Effector memory CD8-positive, alpha-beta T cell (primary cell): ENCODE measurements at regions not wholly inside any gene's neighbourhood (a gene's known extent, or its start where the extent isn't known, plus 50 kb on each side); places are given as distances from the start of the nearest gene placed in this dataset.
A peak's percentile ranks its signal among the peaks of the same experiment; 100 is the strongest.

Experiments used
- ATAC-seq: fragments of 150-1000 bp; cut with Tn5 transposase; replicated peaks from 2 replicates; pipeline ENCODE4 v1.10.0; 2021; ENCODE audit warnings: mild to moderate bottlenecking, moderate library complexity
- DNase-seq, 3 experiments: peaks; one replicate each; pipeline ENCODE4 v3.0.0; 2021
- H3K27ac Mint-ChIP-seq, 2 donors: one replicate each; pipeline ENCODE4 v1.8.0; 2022; ENCODE audit warnings: mild to moderate bottlenecking in 2 of 2, mixed read lengths in 2 of 2, moderate library complexity in 2 of 2
- H3K27me3 Mint-ChIP-seq, 2 donors: one replicate each; pipeline ENCODE4 v1.8.0; 2022; ENCODE audit warnings: mixed read lengths in 2 of 2
- H3K36me3 Mint-ChIP-seq: one replicate; pipeline ENCODE4 v1.8.0; 2022; ENCODE audit warnings: mild to moderate bottlenecking, moderate library complexity, mixed read lengths; ENCODE audit not compliant: insufficient read depth
- H3K4me1 Mint-ChIP-seq, 2 donors: one replicate each; pipeline ENCODE4 v1.8.0; 2022; ENCODE audit warnings: low read depth in 2 of 2, mixed read lengths in 2 of 2
- H3K4me3 Mint-ChIP-seq, 2 donors: one replicate each; pipeline ENCODE4 v1.8.0; 2022; ENCODE audit warnings: mild to moderate bottlenecking in 2 of 2, mixed read lengths in 2 of 2, moderate library complexity in 2 of 2
- H3K9me3 Mint-ChIP-seq, 2 donors: one replicate each; pipeline ENCODE4 v1.8.0; 2022; ENCODE audit warnings: mixed read lengths in 2 of 2

GRCh38 chr6:53446151-53446550, 97.4 kb upstream of the ELOVL5 start:
- Mint-ChIP-seq H3K27ac (no peak overlapping the region), H3K27me3 (peaks cover 14 to 33% of the 10 kb centered on the region in 2 donors), H3K4me1 (no peaks in the 10 kb centered on the region), H3K4me3 (no peak overlapping the region), H3K9me3 (peaks cover 0 to 2% of the 10 kb centered on the region in 2 donors), H3K36me3 (no peaks in the 10 kb centered on the region)
- no peak for ATAC-seq
- DNase-seq: no peak

GRCh38 chr6:53441761-53442160, 93.0 kb upstream of the ELOVL5 start:
- Mint-ChIP-seq H3K36me3 (no peaks in the 10 kb centered on the region), H3K4me3 (no peak overlapping the region), H3K27me3 (peaks cover 8 to 25% of the 10 kb centered on the region in 2 donors), H3K27ac (no peak overlapping the region), H3K9me3 (no peaks in the 10 kb centered on the region), H3K4me1 (peaks cover 0 to 5% of the 10 kb centered on the region in 2 donors)
- ATAC-seq: no peak
- DNase-seq: no peak

GRCh38 chr6:53441035-53441493, 92.3 kb upstream of the ELOVL5 start:
- H3K27ac Mint-ChIP-seq: no peak overlapping the region
- H3K4me3 Mint-ChIP-seq: no peak overlapping the region
- ATAC-seq (no peak), DNase-seq (no peak)
- peaks cover 0 to 5% of the 10 kb centered on the region in 2 donors for H3K4me1 Mint-ChIP-seq
- H3K27me3 Mint-ChIP-seq: peaks cover 8 to 25% of the 10 kb centered on the region in 2 donors
- H3K9me3 Mint-ChIP-seq: no peaks in the 10 kb centered on the region
- H3K36me3 Mint-ChIP-seq: no peaks in the 10 kb centered on the region

GRCh38 chr6:53440336-53440945, 91.7 kb upstream of the ELOVL5 start:
- Mint-ChIP-seq H3K27me3 (peaks cover 8 to 25% of the 10 kb centered on the region in 2 donors), H3K4me1 (peaks cover 0 to 5% of the 10 kb centered on the region in 2 donors), H3K36me3 (no peaks in the 10 kb centered on the region), H3K9me3 (no peaks in the 10 kb centered on the region), H3K4me3 (no peak overlapping the region), H3K27ac (no peak overlapping the region)
- no peak for ATAC-seq
- DNase-seq: no peak

- no peak overlapping the region for H3K27ac Mint-ChIP-seq
- peaks cover 0 to 5% of the 10 kb centered on the region in 2 donors for H3K4me1 Mint-ChIP-seq
Measured at GRCh38 chr6:53439556-53439955, 90.8 kb upstream of the ELOVL5 start.

GRCh38 chr6:53437557-53438202, 88.9 kb upstream of the ELOVL5 start:
- H3K9me3 Mint-ChIP-seq: no peaks in the 10 kb centered on the region
- H3K36me3 Mint-ChIP-seq: no peaks in the 10 kb centered on the region
- ATAC-seq (peak; percentile 58), DNase-seq (peak; percentile 1 to 23 (median 4))
- H3K4me1 Mint-ChIP-seq: peaks cover 0 to 5% of the 10 kb centered on the region in 2 donors
- H3K27ac Mint-ChIP-seq: no peak overlapping the region
- peaks cover 2 to 9% of the 10 kb centered on the region in 2 donors for H3K27me3 Mint-ChIP-seq
- no peak overlapping the region for H3K4me3 Mint-ChIP-seq

More at GRCh38 chr6:53439556-53439955, 90.8 kb upstream of the ELOVL5 start:
- no peak for DNase-seq
- ATAC-seq: no peak
- no peaks in the 10 kb centered on the region for H3K36me3 Mint-ChIP-seq
- H3K9me3 Mint-ChIP-seq: no peaks in the 10 kb centered on the region
- no peak overlapping the region for H3K4me3 Mint-ChIP-seq
- peaks cover 8 to 17% of the 10 kb centered on the region in 2 donors for H3K27me3 Mint-ChIP-seq

GRCh38 chr6:53436526-53437303, 88.0 kb upstream of the ELOVL5 start:
- Mint-ChIP-seq H3K27ac (no peak overlapping the region), H3K9me3 (no peaks in the 10 kb centered on the region), H3K36me3 (no peaks in the 10 kb centered on the region), H3K4me3 (no peak overlapping the region), H3K27me3 (no peaks in the 10 kb centered on the region), H3K4me1 (peaks cover 0 to 5% of the 10 kb centered on the region in 2 donors)
- no peak for ATAC-seq
- DNase-seq: no peak

- Mint-ChIP-seq H3K9me3 (no peaks in the 10 kb centered on the region), H3K27ac (no peak overlapping the region), H3K4me3 (no peak overlapping the region), H3K4me1 (peaks cover 6 to 18% of the 10 kb centered on the region in 2 donors), H3K36me3 (no peaks in the 10 kb centered on the region), H3K27me3 (no peaks in the 10 kb centered on the region)
- DNase-seq (no peak), ATAC-seq (no peak)
Measured at GRCh38 chr6:53433951-53434285, 85.2 kb upstream of the ELOVL5 start.

- Mint-ChIP-seq H3K4me3 (no peak overlapping the region), H3K9me3 (no peaks in the 10 kb centered on the region), H3K36me3 (no peaks in the 10 kb centered on the region), H3K27me3 (no peaks in the 10 kb centered on the region), H3K4me1 (peaks cover 7 to 19% of the 10 kb centered on the region in 2 donors), H3K27ac (no peak overlapping the region)
- DNase-seq: no peak
- ATAC-seq: no peak
Measured at GRCh38 chr6:53433261-53433950, 84.7 kb upstream of the ELOVL5 start.

GRCh38 chr6:53432318-53433161, 83.8 kb upstream of the ELOVL5 start:
- H3K4me1 Mint-ChIP-seq: peaks cover 7 to 16% of the 10 kb centered on the region in 2 donors
- ATAC-seq (no peak), DNase-seq (no peak)

GRCh38 chr6:53431704-53432103, 83.0 kb upstream of the ELOVL5 start:
- no peak for ATAC-seq
- peaks cover 9 to 17% of the 10 kb centered on the region in 2 donors for H3K4me1 Mint-ChIP-seq
- H3K27me3 Mint-ChIP-seq: no peaks in the 10 kb centered on the region
- H3K4me3 Mint-ChIP-seq: no peak overlapping the region
- peak overlapping the region in 1 of 2 donors; percentile 30 for H3K27ac Mint-ChIP-seq
- no peak for DNase-seq
- no peaks in the 10 kb centered on the region for H3K36me3 Mint-ChIP-seq
- H3K9me3 Mint-ChIP-seq: no peaks in the 10 kb centered on the region

More at GRCh38 chr6:53432318-53433161, 83.8 kb upstream of the ELOVL5 start:
- Mint-ChIP-seq H3K4me3 (no peak overlapping the region), H3K27ac (no peak overlapping the region), H3K9me3 (no peaks in the 10 kb centered on the region), H3K36me3 (no peaks in the 10 kb centered on the region), H3K27me3 (no peaks in the 10 kb centered on the region)

GRCh38 chr6:53429401-53429800, 80.7 kb upstream of the ELOVL5 start:
- no peaks in the 10 kb centered on the region for H3K27me3 Mint-ChIP-seq
- no peaks in the 10 kb centered on the region for H3K36me3 Mint-ChIP-seq
- H3K4me1 Mint-ChIP-seq: peaks cover 11 to 21% of the 10 kb centered on the region in 2 donors
- ATAC-seq (peak; percentile 60), DNase-seq (no peak)
- H3K27ac Mint-ChIP-seq: peak overlapping the region in 1 of 2 donors; percentile 14
- no peaks in the 10 kb centered on the region for H3K9me3 Mint-ChIP-seq
- peak overlapping the region in 1 of 2 donors; percentile 9 for H3K4me3 Mint-ChIP-seq
